ENCODE measurements at regions not wholly inside any gene's neighbourhood (a gene's known extent, or its start where the extent isn't known, plus 50 kb on each side); places are given as distances from the start of the nearest gene placed in this dataset.
A peak's percentile ranks its signal among the peaks of the same experiment; 100 is the strongest.

GRCh38 chr4:167383291-167383690 is 149.0 kb upstream of the SPOCK3 start:
- no peak overlapping the region for H3K4me3 ChIP-seq (ENCODE audit: low read length)
- TF ChIP-seq CTCF (IDR thresholded peaks at IDR 0.05; ENCODE audit: insufficient read depth, low read depth, low read length, missing control alignments), result no peak
- DNase-seq (ENCODE audit: low read depth), result no peak

GRCh38 chr4:167397586-167397985 is 163.3 kb upstream of the SPOCK3 start:
- H3K4me3 ChIP-seq (ENCODE audit: low read length), result no peak overlapping the region
- no peak for DNase-seq (ENCODE audit: low read depth)
- no peak for TF ChIP-seq CTCF (IDR thresholded peaks at IDR 0.05; ENCODE audit: insufficient read depth, low read depth, low read length, missing control alignments)

- no peak for TF ChIP-seq CTCF (IDR thresholded peaks at IDR 0.05; ENCODE audit: insufficient read depth, low read depth, low read length, missing control alignments)
- no peak overlapping the region for H3K4me3 ChIP-seq (ENCODE audit: low read length)
- no peak for DNase-seq (ENCODE audit: low read depth)
Measured at GRCh38 chr4:167399201-167399600, 164.9 kb upstream of the SPOCK3 start.

GRCh38 chr4:167406181-167406580 is 171.9 kb upstream of the SPOCK3 start:
- no peak for DNase-seq (ENCODE audit: low read depth)
- no peak overlapping the region for H3K4me3 ChIP-seq (ENCODE audit: low read length)
- no peak for TF ChIP-seq CTCF (IDR thresholded peaks at IDR 0.05; ENCODE audit: insufficient read depth, low read depth, low read length, missing control alignments)

- H3K4me3 ChIP-seq (ENCODE audit: low read length), result no peak overlapping the region
- TF ChIP-seq CTCF (IDR thresholded peaks at IDR 0.05; ENCODE audit: insufficient read depth, low read depth, low read length, missing control alignments), result no peak
- DNase-seq (ENCODE audit: low read depth), result no peak
Measured at GRCh38 chr4:167415461-167415860, 181.2 kb upstream of the SPOCK3 start.

- TF ChIP-seq CTCF (IDR thresholded peaks at IDR 0.05; ENCODE audit: insufficient read depth, low read depth, low read length, missing control alignments), result no peak
- H3K4me3 ChIP-seq (ENCODE audit: low read length), result no peak overlapping the region
- DNase-seq (ENCODE audit: low read depth), result peak; percentile 20
Measured at GRCh38 chr4:167419468-167420140, 185.3 kb upstream of the SPOCK3 start.

GRCh38 chr4:167421201-167421600 is 186.9 kb upstream of the SPOCK3 start:
- no peak for TF ChIP-seq CTCF (IDR thresholded peaks at IDR 0.05; ENCODE audit: insufficient read depth, low read depth, low read length, missing control alignments)
- DNase-seq (ENCODE audit: low read depth), result no peak
- H3K4me3 ChIP-seq (ENCODE audit: low read length), result no peak overlapping the region
